NCI-H187 (cell line): ENCODE measurements at regions not wholly inside any gene's neighbourhood (a gene's known extent, or its start where the extent isn't known, plus 50 kb on each side); places are given as distances from the start of the nearest gene placed in this dataset.
"Not testable (repeated sequence)": the region's sequence is repeated elsewhere in the genome, so short reads cannot be mapped to it uniquely, and the experiment has no call there.

Experiments used
- DNase-seq, 2 experiments: peaks; one replicate each; lab custom pipeline; 2025; lab: John Stamatoyannopoulos, UW

DNA sequence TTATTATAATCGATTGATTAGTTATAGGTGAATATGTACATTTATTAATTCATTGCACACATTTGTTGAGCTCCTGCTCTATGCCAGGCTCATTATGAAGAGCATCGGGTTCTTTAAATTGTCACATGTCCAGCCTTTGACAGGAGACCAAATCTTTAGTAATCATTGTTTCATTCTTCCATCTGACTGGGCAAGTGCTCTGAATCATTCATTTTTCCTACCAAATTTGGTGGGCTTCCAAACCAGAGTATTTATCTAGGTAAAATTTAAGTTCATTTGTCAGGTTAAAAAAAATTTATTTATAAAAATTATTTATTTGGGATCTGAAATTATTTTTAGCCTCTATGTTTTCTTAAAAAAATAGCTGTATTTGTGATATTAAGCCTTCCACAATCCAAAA lies 404.9 kb upstream of the MMS22L start:
- DNase-seq: no peak

- DNase-seq: no peak
These were observed 406.2 kb upstream of the MMS22L start for GRCh38 chr6:97689078-97689754.

GRCh38 chr6:97697456-97697855 lies 414.4 kb upstream of the MMS22L start:
- no peak for DNase-seq

GRCh38 chr6:97701801-97702200 lies 418.8 kb upstream of the MMS22L start:
- no peak for DNase-seq

- DNase-seq: no peak
These were observed 419.2 kb upstream of the MMS22L start for GRCh38 chr6:97702248-97702647.

DNA sequence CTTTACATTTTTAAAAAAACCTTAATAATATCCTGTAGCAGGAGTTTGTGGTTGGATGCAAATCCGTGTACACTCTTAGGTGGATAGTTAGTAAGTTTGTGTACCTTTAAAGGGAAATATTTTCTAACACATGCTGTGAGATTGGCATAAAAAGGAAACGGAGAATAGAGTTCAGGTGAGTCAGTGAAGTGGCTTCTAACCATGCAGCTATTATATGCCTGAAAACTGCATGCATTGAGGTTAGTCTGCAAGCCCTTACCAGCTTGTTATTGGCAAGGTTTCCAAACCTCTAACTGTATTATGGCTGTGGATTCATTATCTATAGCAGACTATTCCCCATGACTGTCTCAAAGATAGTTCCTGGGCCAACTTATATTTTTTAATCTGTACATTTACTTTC lies 420.6 kb upstream of the MMS22L start:
- DNase-seq: no peak

DNA sequence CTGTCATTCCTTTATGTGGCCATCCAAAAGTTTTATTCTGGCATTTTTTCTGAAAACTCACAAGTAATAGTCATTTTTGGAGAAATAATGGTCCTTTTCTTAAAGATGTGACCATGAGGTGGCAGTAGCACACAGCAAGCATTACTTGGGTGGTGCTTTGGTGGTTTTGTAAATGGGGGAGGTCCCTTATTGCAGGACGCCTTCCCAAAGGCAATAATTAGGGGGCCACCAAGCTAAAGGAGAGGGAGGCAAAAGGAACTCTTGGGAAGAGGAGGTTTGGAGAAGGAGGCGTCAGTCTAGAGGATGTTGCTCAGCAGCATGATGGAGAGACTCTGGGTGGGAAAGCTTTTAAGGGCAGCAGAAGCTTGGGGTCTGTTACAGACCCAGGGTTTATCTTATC lies 422.6 kb upstream of the MMS22L start:
- DNase-seq: no peak

- DNase-seq: no peak
These were observed 429.7 kb upstream of the MMS22L start for GRCh38 chr6:97712751-97713150.

GRCh38 chr6:97714772-97715171 lies 431.8 kb upstream of the MMS22L start:
- no peak for DNase-seq

DNA sequence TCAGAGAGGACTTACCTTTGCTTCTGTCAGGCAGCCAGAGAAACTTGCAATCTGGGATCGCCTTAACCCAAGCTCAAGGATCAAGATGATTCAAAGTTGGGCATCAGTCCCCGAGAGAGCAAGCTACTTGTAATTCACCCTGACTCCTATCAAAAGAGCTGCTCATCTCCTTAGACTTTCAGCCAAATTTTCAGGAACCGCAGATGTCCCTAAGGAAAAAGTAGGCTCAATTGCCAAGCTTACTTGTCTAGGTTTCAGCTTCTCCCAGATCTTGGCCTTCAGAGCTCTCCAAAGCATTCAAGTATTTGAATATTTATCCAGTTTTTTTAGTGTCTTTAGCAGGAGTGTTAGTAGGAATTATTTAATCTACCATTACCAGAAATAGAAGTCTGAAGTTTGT lies 434.1 kb upstream of the MMS22L start:
- DNase-seq: no peak

GRCh38 chr6:97726378-97726777 lies 443.4 kb upstream of the MMS22L start:
- no peak for DNase-seq

- DNase-seq: no peak
These were observed 449.0 kb upstream of the MMS22L start for GRCh38 chr6:97732045-97732444.

GRCh38 chr6:97757575-97757974 lies 474.6 kb upstream of the MMS22L start:
- DNase-seq: no peak

GRCh38 chr6:97765461-97765860 lies 482.4 kb upstream of the MMS22L start:
- no peak for DNase-seq

DNA sequence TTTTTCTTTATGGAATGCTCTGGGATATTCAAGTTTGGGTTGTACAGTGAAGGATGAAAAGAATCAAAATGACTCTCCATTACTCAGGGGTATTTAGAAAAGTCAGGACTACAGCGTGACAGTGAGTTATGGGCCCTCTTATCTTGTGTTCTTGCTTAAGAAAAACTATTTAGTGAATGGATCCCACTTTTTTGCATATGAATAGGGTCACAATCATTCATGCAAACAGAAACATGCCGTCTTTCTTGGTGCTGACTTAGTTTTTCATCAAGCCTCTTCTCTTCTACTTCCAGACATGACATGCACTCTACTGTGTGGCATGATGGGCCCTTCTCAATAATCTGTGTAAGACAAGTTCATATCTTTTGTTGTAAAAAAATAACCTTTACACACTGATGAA lies 488.4 kb upstream of the MMS22L start:
- no peak for DNase-seq

GRCh38 chr6:97775012-97775411 lies 492.0 kb upstream of the MMS22L start:
- no peak for DNase-seq

GRCh38 chr6:97778290-97779038 lies 495.4 kb upstream of the MMS22L start:
- no peak for DNase-seq

DNA sequence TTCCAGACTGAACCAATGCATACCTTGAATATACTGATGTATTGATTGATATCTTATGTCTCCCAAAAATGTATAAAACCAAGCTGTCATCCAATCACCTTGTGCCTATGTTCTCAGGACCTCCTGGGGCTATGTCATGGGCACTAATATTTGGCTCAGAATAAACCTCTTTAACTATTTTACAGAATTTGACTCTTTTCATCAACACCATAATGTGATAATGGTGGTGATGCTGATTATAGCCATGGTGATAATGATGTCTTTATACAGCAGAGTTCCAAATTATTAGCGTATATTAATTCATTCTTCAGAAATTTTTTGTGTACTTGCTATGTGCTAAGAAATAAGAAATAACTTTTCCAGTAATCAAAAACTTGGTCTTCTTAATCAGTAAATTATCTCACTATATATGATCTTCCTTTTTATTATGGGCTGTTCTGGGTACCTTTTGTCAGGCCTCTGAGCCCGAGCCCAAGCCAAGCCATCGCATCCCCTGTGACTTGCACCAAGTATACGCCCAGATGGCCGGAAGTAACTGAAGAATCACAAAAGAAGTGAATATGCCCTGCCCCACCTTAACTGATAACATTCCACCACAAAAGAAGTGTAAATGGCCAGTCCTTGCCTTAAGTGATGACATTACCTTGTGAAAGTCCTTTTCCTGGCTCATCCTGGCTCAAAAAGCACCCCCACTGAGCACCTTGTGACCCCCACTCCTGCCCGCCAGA lies 496.2 kb upstream of the MMS22L start:
- not testable (repeated sequence) for DNase-seq

- DNase-seq: no peak
These were observed 508.0 kb upstream of the MMS22L start for GRCh38 chr6:97790926-97791590.

DNA sequence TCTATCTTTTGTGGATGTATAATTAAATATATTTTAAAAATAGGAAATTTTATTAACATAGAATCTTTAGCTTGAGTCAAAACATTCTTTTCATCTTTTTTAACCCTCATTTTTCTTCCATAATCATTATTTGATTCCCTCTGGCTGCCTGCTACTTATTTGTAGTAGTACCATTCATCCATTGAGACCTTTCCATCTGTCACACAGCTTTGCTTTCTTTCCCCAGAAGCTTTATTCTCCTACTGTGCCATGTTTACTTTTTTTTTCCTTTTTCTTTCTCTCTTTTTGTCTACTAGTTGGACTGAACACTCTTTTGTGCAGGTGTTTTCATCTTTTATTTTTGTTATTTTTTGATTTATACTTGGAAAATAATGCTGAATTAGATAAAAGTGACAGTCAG lies 522.6 kb upstream of the MMS22L start:
- DNase-seq: no peak

GRCh38 chr6:97812940-97813339 lies 529.9 kb upstream of the MMS22L start:
- DNase-seq: no peak

- no peak for DNase-seq
These were observed 531.0 kb upstream of the MMS22L start for GRCh38 chr6:97813889-97814567.
